GM19328 (cell line): ENCODE measurements at regions not wholly inside any gene's neighbourhood (a gene's known extent, or its start where the extent isn't known, plus 50 kb on each side); places are given as distances from the start of the nearest gene placed in this dataset.
A peak's percentile ranks its signal among the peaks of the same experiment; 100 is the strongest.

Experiments used
- ATAC-seq: cut with Tn5 transposase; IDR thresholded peaks from one replicate; pipeline ENCODE4 v1.9.1; 2021; ENCODE audit warnings: mild to moderate bottlenecking, moderate library complexity; ENCODE audit not compliant: unreplicated experiment

DNA sequence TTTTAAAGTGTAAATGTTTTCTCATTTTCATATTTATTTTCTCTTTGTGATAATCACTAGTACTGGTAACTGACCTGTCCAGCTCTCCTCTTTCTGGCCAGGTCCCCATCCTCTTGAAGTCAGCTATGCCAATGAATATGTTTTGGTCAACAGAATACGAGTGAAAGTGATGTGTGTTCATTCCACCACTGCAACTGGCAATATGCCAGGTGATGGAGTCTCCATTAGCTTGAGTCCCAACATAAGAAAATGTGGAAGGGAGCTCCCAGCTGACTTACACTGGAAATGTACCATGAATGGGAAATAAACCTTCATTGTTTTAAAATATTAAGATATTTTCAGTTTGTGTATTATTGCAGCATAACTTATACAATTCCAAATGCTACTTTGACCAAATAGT lies 75.8 kb downstream of the CCDC34 start:
- ATAC-seq: no peak

DNA sequence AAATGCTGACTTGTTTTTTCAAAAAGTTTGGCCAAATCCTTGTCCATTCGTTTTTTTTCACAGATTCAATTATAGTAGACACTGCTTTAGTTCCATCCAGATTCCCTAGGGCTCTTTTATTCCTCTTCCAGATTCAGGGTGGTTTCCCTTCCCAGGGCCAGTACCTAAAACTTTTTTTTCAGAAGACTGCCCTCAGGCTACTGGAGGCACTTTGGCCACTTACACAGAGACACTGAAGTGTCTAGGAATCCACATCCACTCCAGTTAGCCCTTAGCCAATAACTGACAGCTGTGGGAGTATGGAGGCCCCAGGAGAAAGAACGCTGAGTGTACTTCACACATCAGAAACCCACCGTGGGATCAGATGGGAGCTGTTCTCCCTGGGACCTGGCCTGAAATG lies 77.3 kb downstream of the CCDC34 start:
- no peak for ATAC-seq

DNA sequence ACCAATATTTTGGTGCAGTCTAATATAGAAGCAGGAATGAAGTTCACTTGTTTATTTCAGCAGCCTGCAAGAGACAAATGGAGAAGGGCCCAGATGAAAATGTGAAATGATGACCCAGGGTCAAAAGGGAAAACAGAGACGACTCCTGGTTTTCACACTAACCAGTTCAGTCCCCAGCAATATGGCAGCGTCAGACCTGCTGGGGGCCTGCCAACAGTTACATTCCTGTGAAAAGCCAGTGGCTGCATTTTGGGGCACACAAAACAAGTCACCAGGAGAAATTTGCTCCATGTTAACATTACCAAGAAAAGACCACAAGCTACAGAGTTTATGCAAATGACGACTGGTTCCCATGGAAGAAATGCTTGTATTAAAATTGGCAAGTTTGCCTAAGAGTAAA lies 80.2 kb downstream of the CCDC34 start:
- ATAC-seq: no peak

DNA sequence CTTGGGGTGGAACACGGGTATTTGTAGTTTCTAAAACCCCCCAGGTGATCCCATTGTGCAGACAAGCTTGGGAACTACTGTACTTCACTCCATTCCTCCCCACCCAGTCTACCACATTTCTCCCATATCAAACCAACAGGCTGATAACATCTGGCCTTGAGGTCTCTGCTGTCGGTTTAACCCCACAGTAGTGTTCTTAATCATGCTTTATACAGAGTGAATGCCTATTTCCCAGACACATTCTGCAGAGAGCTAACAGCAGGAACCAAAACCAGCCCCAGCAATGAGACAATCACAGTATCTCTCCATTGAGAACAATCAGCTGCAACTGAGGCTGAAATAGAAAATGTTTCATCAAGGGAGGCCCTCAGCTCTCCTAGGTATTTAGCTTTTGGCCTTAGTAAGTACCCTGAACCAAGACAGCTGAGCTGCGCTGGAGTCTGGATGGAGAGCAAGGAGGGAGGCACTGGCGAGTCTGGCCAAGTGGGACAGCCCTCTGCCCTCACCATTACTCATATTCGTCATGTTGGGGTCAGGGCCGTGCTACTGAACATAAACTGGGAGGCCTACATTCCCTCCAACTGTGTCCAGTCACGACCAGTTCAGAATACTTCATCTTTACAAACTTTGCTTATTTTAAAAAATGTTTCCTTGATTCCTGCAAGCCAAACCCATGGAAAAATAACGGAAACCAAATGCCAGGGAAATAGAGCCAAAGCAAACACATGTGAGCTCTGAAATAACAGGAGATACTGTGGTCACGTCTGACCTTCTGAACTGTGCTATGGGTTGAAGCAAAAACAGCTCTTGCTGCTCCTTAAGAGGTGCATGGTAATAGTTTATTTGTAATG lies 81.0 kb downstream of the CCDC34 start:
- ATAC-seq: peak; percentile 53

DNA sequence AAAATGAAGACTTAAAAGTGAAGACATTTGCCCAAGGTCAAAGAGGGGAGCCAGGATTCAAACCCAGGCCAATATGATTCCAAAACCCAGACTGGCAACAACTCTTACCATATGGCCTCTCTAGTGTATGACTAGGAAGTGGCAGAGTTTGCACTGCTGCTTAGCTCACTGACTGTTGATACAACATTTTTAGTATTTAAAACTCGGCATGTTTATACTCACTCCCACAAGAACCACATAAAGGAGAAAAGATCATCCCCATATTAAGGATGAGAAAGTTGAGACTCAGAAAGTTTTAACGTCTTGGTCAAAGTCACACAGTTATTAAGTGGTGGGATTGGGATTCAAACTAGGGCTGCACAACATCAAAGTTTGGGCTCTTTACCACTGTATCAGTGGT lies 81.7 kb downstream of the CCDC34 start:
- no peak for ATAC-seq

DNA sequence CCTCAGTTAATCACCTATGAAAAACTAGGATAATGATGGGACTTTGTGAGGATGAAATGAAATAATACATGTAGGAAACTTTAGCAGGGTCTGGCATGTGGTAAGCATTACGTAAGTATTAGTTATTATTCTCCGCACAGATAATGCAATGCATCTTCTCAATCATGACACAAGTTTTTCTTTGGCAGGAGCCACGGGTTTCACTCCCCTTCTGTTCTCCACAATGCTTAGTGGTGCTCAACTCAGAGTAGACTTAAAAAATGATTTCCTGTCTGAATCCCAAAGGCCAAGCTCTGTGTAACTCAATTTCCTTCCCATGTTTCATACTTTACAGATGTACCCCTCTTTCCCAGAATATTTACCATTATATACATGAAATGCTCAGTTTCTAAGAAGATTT lies 82.9 kb downstream of the CCDC34 start:
- ATAC-seq: no peak

DNA sequence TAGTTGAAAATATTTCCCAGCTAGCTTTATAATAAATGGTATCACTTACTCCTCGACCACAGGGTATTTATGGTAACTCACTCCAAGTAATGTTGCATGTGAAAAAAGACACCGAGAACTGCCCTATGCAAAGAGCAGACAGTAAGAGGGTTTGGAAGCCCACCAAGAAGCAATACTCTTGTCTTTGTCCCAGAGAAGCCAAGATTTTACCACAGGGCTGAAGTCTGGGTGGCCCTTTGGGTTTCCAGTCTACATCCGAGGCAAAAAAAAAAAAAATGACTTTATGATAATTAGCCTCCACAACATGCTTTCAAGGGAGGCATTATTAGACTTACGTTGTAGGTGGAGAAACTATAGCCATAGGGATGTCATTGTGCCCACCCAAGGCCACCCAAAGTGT lies 83.6 kb downstream of the CCDC34 start:
- no peak for ATAC-seq

DNA sequence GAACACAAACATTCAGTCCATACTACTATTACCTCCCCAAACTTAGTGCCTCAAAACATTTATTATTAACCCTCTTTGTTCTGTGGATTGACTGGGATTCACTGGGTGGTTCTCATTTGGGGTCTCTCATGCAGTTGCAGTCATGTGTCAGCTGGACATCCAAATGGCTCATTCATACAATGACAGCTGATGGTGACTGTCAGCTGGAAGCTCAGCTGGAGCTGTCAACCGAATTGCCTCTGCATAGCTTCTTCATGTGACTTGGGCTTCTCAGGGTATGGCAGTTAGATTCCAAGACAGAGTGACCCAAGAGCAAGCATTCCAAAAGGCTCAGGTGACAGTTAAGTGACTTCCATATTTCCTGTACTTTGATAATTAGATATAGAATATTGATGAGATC lies 85.2 kb downstream of the CCDC34 start:
- no peak for ATAC-seq

DNA sequence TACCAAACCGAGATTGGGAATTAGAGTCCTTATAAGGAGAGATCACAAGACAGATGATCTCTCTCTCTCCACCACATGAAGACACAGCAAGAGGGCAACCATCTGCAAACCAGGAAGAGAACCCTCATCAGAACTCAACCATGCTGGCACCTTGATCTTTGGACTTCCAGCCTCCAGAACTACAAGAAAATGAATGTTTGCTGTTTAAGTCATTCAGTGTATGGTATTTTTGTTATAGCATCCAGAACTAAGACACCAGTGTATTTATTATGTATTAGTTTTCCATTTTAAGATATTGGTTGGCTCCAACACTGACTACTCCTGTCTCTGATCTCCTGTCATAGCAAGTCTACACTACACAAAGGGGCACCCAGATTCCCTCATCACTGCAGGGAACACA lies 86.9 kb downstream of the CCDC34 start:
- ATAC-seq: no peak

DNA sequence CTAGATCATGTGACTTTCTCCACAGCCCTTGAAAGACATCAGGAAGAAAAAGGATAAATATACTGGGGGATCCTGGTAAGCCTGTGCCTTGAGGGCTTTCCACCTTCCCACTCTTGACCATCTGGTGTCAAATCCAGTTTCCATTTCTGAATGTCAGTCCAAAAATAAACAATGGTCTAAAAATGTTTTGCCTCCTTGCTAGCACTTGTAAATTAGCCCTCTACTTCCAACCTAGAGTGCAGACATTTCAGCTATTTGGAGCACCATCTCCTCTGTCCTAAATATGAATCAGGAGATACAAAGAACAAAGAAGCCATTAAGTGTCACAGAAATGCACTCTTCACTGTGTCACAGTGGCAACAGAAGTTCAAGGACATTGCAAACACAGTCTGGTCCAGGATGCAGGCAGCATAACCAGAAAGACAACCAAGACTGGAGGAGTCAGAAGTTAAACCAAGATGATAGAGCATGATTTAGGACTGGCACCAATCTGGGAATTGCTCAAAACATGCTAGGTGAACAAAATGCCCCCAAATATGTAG lies 88.1 kb downstream of the CCDC34 start:
- ATAC-seq: no peak

DNA sequence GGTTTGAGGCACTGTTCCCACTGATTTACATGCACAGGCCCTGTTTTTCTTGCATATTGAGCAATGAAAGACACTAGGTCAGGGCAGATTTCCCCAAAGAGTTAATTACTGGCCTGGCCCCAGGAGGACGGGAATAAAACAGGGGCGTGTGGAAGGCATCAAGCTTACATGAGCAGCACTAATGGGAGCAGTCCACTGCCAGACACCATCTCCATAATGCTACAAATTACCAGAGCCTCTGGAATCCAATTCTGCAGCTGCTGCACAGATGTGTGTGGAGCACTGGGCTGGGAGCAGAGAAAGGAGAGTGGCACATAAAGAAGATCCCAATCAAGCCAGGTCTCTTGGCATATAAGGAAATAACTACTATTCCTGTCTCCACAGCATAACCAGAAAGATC lies 96.9 kb downstream of the CCDC34 start:
- ATAC-seq: no peak

DNA sequence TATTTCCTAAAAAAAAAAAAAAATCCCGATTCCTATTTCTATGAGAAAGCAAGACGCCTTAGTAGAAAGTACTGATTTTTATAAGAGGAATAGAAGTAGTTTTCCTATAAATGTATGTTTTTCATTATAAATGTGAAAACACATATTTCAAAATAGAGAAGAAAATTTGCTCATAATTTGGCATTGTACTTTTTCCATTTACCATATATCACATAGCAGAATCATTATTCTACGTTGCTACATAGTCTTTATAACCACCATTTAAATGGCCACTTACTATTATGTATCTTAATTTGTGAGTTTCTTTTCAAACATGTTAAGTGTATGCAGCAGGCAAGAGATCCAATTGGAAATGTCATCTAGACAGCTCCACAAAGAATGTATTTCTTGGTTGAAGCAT lies 99.0 kb downstream of the CCDC34 start:
- ATAC-seq: no peak

DNA sequence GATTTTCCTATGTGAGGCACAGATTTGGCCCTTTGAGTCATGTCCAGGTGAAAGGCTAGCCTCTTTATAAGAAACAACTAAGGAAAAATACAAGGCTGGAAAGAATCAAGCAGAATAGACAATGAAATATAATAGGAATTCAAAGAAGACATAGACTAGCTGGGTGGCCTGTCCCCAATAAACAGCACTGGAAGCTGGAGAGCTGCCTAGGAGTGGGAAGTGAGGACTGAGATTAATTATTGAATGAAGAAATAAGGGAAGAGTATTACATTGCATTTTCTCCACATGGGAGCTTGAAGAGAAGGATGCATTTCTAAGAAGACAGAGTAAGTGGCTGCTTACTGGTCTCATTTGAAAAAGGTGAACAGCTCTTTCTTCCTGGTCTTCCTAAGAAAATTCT lies 100.0 kb downstream of the CCDC34 start:
- ATAC-seq: no peak

DNA sequence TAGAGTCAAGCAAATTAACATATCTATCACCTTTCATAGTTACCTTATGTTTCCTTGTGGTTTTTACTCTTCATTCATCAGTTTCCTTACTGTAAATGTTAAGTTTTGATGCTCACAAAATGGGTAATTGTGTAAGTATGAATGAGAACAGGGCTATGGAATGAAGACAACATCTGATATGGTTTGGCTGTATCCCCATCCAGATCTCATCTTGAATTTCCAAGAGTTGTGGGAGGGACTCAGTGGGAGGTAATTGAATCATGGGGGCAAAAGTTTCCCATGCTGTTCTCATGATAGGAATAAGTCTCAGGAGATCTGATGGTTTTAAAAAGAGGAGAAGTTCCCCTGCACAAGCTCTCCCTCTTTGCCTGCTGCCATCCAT lies 107.6 kb downstream of the CCDC34 start:
- ATAC-seq: no peak

DNA sequence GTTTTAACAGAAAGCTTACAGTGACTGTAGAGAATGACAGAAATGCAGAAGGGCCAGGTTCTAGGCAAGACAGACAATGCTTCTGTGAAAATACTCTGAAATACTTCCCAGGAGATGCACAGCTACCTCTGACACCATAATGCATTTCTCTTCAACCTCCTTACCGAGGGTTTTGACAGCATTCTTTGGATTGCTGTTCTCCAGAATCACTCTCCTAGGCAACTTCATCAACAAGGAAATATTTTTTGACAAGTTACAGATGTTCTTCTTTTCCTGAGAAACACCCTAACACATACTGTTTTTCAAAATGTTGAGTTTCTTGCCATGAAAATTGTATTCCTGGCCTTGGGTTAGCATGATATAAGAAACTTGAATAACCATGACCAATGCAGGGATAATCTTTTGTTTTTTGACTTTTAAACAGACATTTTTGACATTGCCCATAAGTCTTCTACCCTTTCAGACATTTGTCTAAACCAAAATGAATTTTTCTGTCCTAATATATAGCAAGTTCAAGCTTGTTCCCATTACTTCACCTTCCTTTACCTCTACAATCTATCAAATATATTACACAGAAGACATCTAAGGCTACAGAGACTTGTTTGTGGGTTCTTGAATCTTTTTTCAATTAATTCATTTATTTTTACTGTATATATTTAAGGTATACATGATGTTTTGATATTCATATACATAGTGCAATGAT lies 108.1 kb downstream of the CCDC34 start:
- ATAC-seq: no peak

DNA sequence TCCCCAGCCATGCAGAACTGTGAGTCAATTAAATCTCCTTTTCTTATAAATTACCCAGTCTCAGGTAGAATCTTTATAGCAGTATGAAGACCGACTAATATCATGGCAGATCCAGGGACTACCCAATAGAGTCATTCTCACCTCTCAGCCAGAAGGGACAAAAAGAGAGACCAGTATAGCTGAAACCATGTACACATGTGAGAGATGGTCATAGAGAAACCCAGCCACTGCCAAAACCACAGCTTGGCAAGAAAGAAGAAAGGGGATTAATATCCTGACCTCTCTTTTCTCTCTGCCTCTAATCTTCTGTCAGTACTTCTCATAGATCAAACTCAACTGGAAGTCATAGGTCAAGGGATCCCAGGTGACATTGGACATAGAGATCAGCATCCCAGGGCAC lies 109.8 kb downstream of the CCDC34 start:
- no peak for ATAC-seq

DNA sequence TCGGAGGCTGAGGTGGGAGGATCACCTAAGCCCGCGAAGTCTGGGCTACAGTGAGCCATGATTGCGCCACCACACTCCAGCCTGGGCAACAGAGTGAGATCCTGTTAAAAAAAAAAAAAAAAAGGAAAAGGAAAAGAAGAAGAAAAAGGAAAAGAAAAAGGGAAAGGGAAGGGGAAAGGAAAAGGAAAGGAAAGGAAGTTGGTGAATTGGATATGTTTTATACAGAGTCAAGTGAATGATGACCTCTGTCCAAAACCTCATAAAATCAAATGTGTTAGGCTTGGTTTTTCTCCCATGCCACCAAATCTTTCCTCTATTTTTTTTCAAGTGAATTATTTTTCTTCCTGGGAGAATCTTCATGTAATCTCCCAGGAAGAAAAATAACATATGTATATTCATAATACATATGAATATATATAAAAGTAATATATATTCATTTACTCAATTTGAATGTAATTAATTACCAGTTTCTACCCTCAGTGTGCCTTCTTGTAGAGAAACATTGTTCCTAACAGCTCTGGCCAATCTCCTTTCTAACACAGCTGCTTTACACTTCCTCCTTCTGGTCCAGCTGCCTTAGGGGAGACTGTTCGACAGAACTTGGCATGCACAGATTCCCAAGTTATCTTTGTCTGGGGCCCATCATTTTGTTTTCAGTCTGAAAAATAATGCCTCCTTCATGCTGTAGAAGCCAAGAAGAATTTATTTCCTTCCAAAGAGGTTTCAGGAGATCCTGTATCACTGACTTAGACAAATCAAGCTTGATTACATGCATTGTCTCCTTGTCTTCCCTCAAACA lies 111.9 kb downstream of the CCDC34 start:
- no peak for ATAC-seq

DNA sequence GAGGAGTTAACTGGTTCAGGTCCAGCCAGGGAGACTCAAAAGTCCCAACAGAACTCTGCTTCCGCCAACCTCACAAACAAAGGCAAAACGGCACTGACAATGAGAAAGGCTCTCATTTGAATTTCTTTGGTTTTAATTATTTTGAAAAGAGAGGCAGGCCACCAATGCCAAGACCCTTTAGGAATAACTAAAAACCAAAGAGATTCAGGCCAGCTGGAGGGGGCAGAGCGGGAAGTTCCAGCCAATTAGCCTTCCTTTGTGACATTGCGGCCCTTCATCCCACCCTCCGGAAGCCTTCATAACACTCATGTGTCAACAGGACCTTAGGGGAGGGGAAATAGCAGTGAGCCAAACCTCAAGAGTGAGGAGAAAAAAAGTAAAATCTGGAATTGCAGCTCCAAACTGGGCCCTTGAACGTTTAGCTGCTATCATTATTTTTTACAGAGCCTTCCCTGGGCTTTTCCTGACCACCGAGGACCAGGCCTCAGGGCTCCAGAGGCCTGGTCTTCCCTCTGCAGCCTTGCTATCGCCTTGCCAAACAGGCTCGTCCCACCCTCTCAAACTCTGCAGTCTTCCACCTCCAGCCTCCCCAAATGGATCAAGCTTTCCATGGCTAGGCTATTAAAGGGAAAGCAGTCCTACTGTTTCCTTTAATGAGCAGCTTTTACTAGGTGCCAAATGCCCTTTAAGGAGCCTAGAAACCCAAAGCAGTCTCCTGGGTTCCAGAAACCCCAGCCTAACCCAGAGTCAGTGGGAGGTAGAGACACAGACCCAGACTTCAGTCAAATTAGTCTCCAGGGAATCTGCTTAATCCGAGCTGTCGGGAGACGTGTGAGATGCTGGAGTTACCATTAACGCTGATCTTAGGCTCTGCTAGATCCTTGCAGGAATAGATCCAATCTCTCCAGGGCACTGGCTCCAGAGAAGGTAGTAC lies 114.2 kb downstream of the CCDC34 start:
- no peak for ATAC-seq

DNA sequence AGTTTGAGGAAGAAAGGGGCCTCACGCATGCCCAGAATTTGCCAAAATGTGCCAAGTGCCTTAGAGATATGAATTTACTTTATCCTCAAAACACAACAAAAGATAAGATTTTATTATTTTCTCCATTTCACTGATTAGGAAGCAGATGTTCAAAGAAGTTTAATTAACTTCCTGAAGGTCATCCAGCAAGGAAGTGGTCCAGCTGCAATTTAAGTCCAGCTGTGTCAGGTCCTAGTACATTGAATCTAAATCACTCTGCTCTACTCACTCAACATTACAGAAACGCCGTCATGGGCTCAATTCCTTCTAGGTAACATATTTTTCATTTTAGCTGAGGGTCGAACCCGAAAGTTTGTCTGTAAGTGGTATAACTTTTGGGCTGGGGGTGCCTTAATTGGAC lies 115.4 kb downstream of the CCDC34 start:
- no peak for ATAC-seq

DNA sequence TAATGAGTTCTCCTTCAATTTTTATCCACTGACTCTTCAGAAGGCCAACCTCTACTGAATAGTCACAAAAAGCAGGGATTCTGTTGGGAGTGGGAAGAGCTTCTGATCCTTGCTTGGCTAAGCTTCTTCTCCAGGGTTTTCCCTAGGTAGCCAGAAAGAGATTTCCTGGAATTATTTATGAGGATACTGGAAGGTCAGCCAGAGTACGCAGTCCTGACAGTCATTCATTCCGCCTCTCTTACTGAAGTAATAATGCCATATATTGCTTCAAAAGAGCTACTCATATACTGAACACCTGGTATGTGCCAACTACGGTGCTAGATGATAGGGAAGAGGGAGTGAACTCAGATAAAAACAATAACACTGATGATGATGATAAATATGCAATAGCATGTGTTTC lies 116.1 kb downstream of the CCDC34 start:
- no peak for ATAC-seq
